CD4-positive, alpha-beta T cell treated with Interleukin-6 for 4 hours (primary cell): ENCODE measurements at regions not wholly inside any gene's neighbourhood (a gene's known extent, or its start where the extent isn't known, plus 50 kb on each side); places are given as distances from the start of the nearest gene placed in this dataset.
"Not testable (repeated sequence)": the region's sequence is repeated elsewhere in the genome, so short reads cannot be mapped to it uniquely, and the experiment has no call there.

Experiments used
- DNase-seq: peaks from one replicate; pipeline ENCODE4 v3.0.0-alpha.2; 2020; ENCODE audit warnings: mixed read lengths

DNA sequence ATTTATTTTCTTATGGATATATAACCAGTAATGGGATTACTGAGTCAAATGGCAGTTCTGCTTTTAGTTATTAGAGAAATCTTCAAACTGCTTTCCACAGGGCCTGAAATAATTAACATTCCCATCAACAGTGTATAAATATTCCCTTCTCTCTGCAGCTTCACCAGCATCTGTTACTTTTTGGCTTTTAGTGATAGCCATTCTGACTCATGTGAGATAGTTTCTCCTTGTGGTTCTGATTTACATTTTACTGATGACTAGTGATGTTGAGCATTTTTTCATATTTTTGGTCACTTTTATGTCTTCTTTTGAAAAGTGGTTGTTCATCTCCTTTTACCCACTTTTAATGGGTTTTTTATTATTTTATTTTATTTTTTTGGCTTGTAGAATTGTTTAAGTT is 1290.3 kb upstream of the CDH9 start:
- no peak for DNase-seq

DNA sequence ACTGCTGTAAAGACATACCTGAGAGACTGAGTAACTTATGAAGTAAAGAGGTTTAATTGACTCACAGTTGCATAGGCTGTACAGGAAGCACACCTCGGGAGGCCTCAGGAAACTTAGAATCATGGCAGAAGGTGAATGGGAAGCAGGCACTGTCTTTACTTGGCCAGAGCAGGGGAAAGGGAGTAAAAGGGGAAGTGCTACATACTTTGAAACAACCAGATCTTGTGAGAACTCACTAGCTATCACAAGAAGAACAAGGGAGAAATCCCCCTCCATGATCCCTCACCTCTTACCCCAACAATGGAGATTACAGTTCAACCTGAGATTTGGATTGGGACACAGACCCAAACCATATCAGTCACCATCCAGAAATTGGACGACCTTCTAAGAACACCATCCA is 1285.8 kb upstream of the CDH9 start:
- no peak for DNase-seq

GRCh38 chr5:28313953-28314352 is 1275.6 kb upstream of the CDH9 start:
- DNase-seq = no peak

DNA sequence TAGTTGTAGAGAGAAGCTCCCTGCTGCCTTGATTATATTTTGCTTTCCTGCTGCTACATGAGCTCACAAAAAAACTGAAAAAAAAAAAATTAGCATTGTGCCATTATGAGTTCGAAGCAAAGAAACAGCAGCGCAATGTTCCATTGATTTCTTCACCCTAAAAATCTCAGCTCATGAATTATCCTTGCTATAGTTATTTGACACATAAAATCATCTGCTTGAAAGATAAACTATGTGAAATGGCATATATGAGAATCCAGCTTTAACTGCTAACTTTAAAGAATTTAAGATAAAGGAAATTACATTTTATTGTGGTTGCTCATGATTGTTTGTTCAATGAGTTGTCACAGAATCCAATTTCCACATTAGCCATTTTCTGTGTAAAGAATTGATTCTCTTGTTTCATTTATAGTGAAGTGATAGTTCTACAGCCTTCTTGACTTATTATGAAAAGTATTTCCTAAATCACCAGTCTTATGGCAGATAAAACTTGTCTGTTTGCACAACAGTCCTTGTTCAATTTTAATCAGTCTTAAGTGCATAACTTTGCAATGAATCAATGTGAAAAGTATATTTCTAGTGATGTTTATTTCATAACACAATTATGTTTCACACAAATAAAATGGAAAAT is 1275.0 kb upstream of the CDH9 start:
- no peak for DNase-seq

DNA sequence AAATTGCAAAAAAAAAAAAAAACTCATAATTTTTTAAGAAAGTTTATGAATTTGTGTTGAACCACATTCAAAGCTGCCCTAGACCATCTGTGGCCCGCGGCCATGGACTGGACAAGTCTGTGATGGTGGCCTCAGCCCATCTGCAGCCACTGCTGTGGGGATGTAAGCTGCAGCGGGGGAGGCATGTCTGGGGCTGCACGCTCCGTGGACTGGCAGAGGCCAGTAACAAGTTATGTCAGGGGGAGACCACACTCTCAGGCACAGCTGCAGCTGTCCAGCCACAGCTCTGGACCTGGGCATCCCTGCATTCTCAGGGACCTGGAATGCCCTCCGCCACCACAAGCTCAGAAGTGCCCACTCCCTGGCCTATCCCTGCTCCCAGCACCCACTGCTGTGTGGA is 1272.3 kb upstream of the CDH9 start:
- DNase-seq = no peak

- DNase-seq = no peak
Measured at GRCh38 chr5:28305891-28306290, 1267.5 kb upstream of the CDH9 start.

DNA sequence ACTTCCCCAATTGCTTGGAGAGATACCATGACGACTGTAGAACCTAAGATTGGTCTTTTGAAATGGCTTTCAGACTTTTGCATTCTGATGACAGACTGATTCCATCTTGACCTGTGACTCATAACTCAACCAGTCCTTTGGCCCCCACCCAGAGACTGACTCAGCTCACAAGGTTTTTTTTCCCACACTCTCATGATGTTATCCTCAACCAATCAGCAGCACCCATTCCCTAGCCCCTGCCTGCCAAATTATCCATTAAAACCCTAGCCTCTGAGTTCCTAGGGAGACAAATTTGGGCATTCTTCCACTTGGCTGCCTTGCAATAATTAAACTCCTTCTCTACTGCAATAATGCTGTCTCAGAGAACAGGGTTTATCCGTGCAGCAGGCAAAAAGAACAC is 1263.3 kb upstream of the CDH9 start:
- no peak for DNase-seq

DNA sequence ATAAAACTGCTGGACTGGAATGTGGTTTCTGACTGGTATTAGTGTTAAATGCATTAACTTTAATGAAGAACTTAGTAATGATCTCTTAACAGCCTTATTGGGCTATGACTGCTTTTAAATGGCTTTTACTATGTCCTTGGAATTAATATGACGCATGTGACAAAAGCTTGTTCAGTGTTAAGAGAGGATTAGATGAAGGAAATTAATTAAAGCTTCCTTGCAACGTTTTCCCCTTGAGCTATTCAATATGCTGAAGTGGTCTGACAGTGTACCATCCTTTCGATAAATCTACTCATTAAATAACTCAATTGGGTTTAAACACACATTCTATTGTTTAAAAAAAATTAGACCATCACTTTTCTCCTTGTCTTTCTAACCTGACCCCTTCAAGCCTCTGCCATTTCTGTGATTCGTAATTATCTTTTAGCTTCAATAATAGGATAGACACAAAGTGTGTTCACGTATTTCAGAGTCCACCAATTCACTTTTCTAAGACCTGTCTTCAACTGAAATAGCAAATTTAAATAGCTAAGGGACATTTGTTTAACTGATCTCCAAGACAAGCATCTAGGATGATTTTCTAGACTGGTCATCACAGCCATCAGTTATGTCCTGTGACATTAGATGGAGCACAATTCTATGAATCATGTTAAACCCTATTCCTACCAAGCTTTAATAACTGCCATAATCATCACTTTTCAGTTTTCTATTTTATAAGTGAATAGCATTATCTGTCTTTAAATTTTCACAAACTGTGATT is 1258.0 kb upstream of the CDH9 start:
- no peak for DNase-seq

DNA sequence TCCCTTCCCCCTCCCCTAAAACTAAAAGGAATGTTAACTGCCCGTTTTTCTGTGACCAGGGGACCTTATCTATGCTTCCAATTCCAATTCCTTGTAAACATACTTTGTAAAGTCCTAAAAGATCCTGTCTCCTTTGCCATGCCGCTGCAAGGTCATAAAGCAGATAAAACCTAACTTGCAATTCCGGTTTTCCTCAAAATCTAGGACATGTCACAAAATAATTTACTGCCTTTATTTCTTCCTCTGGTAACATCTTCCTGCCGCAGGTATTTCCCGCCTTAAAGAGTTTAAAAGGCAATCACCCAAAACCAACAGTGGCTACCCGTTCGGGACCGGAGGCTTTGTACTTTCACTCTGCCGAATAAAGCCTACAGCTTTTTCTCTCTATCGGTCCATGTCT is 1248.6 kb upstream of the CDH9 start:
- DNase-seq = not testable (repeated sequence)

- DNase-seq = no peak
Measured at GRCh38 chr5:28286566-28286965, 1248.2 kb upstream of the CDH9 start.

GRCh38 chr5:28284788-28285187 is 1246.4 kb upstream of the CDH9 start:
- DNase-seq = no peak

DNA sequence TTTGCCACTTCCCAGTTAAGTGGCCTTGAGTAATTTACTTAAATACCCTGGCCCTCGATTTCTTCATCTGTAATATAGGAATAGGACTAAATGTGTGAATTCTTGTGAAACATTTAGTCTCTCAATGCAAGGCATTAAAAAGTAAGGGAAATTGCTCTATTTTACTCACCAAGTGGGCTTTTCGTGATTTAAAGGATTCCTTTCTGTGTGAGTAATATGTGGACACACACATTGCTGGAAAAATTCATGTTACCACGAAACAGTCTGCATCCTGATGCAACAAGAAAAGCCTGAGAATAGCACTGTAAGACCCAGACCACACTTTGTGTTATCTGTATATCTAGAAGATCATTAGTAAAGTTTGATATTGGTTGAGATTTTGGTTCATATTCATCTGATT is 1243.0 kb upstream of the CDH9 start:
- DNase-seq = no peak

GRCh38 chr5:28275931-28276330 is 1237.5 kb upstream of the CDH9 start:
- no peak for DNase-seq

GRCh38 chr5:28269978-28270377 is 1231.6 kb upstream of the CDH9 start:
- DNase-seq = no peak

DNA sequence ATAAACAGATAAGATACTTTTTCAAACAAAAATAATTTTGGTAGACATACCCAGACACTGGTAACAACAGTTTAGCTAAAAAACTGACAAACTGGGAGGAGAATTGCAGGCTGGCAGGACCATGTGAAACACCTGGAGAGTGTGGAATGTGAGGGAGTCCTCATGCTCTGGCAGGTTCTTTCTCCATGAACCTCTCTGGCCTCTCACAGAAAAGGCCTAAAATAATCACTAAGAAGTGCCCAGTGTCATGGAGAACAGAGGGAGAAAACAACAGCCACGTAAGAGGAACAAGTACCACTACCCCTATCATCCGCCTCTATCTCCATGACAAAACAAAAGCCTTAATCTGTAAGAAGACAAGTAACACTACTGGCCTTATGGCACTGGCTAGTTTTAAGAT is 1227.5 kb upstream of the CDH9 start:
- DNase-seq = no peak

GRCh38 chr5:28254846-28255245 is 1216.5 kb upstream of the CDH9 start:
- DNase-seq = no peak

DNA sequence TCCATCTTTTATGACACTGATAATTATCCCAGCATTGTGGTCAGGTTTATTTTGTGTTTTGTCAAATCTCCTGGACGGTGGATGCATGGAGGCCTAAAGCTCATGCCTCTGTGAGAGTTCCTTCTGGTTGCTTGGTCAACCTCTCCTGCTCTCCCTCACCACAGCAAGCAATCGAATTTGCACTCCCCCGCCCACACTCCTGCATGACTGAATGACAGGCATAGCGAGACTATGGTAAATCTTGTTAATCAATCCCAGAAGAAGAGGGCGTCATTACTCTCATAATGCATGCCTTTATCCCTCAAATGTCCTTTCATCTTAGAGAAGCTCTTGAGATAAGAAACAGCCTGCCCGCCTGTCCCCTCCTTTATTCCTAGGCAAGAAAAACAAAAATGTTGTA is 1215.0 kb upstream of the CDH9 start:
- DNase-seq = no peak

- DNase-seq = no peak
Measured at GRCh38 chr5:28249771-28250415, 1211.5 kb upstream of the CDH9 start.

GRCh38 chr5:28234356-28234968 is 1196.1 kb upstream of the CDH9 start:
- DNase-seq = no peak

GRCh38 chr5:28226407-28226806 is 1188.0 kb upstream of the CDH9 start:
- no peak for DNase-seq

GRCh38 chr5:28219539-28219938 is 1181.2 kb upstream of the CDH9 start:
- DNase-seq = no peak

DNA sequence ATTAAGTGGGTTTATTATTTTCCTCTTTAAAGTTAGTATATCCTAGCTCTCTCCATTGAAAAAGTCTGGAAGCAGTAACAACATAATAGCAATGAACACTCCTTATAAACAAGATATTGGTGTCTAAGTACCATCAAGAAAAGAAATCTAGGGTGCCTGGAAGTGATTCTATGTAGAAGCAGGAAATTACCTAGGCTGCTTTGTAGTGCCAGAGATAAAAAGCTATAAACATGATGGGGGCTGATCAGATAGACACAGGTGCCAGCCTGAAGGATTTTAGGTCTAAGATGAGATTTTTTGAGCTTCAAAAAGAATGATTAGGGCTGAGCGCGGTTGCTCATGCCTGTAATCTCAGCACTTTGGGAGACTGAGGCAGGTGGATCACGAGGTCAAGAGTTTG is 1179.3 kb upstream of the CDH9 start:
- no peak for DNase-seq

DNA sequence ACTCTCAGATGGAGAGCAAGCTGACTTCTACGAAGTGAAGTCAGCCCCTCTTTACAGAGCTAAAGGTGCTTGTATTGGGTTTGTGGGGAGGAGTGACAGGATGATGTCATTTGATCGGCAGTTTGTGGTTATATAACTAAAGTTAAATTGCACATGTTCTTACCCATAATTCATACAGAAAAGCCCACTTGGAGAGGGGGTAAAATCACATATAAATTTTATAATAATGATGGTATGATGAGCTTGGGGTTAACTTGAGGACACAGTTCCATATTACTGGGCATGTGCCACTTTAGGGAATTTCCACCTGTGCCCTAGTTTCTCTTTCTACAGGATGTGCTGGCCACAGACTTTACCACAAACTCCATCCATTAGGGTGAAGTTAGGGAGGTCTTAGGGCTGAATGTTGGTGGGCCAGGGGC is 1178.6 kb upstream of the CDH9 start:
- no peak for DNase-seq

DNA sequence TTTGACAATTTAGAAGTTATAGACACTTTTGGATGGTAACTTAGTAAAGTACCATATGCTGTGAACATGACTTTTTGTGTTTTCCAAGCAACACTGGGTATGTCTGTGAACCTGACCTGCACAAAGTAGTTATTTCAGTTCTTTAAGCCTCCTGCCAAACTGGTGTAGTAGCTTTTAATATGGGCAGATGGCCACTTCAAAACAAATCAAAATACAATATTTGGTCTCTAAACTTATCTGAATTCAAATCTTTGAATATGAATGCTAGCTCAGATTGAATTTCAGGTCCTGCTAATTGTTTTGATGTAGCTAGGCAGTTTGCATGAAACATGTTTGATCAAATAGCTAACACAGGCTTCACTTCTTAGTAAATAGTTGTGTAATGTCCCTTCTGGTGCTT is 1176.7 kb upstream of the CDH9 start:
- DNase-seq = no peak
